ENCODE measurements at regions not wholly inside any gene's neighbourhood (a gene's known extent, or its start where the extent isn't known, plus 50 kb on each side); places are given as distances from the start of the nearest gene placed in this dataset.

DNA sequence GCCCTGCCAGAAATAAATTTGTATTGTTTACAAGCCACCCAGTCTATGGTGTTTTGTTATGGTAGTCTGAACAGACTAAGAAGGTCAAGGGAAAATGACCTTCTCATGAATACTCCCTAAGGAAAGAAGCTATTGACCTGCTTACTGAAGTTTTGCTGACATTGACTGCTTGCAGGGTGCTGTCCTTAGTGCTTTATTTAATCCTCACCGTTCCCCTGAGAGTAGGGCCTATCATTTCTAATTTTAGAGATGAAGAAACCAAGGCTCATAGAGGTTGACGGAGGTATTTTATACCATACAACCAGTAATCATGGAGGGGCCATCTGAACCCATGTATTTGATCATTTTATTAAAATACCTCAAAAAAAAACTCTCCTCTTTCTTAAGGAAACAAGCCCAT lies 66.7 kb upstream of the INCENP start:
- TF ChIP-seq, protein P1, sequence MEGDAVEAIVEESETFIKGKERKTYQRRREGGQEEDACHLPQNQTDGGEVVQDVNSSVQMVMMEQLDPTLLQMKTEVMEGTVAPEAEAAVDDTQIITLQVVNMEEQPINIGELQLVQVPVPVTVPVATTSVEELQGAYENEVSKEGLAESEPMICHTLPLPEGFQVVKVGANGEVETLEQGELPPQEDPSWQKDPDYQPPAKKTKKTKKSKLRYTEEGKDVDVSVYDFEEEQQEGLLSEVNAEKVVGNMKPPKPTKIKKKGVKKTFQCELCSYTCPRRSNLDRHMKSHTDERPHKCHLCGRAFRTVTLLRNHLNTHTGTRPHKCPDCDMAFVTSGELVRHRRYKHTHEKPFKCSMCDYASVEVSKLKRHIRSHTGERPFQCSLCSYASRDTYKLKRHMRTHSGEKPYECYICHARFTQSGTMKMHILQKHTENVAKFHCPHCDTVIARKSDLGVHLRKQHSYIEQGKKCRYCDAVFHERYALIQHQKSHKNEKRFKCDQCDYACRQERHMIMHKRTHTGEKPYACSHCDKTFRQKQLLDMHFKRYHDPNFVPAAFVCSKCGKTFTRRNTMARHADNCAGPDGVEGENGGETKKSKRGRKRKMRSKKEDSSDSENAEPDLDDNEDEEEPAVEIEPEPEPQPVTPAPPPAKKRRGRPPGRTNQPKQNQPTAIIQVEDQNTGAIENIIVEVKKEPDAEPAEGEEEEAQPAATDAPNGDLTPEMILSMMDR (IDR thresholded peaks at IDR 0.05), result no peak
- TF ChIP-seq POLR2A (IDR thresholded peaks at IDR 0.05; ENCODE audit: low read depth) (no peak), EP300 (IDR thresholded peaks at IDR 0.05) (no peak)

All from esophagus muscularis mucosa (tissue), 4 donors.